ENCODE measurements at regions not wholly inside any gene's neighbourhood (a gene's known extent, or its start where the extent isn't known, plus 50 kb on each side); places are given as distances from the start of the nearest gene placed in this dataset.

DNA sequence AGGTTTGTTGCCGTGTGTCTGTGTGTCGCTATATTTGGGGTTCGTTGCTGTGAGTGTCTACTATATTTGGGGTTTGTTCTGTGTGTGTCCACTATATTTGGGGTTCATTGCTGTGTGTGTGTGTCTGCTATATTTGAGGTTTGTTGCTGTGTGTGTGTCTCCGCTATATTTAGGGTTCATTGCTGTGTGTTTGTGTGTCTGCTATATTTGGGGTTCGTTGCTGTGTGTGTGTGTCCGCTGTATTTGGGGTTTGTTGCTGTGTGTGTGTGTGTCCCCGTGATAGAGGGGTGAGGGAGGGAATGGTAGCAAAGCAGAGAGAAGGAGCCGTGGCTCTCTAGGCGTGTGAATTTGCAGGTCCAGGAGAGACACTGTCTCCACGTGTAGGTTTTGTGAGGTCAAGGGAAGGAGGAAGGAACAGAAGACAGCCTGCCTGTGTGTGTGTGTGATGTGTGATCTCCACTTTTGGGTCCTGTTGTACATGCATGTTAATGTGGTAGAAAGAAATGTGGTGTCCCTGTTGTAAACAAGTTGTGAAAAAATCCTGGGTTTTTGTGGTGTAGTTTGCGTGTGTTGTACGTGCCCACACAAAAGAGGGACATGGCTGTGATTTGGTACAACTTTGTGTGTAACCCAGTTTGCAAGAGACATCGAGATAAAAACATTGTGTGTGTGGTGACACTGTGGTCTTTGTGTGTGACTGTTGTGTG, 56.3 kb upstream of the ECE1 start:
- Histone ChIP-seq H2AFZ (ENCODE audit: low read depth, low read length, poor library complexity, severe bottlenecking) (no peak overlapping the region), H3K9me3 (ENCODE audit: control insufficient read depth in 1 of 2, insufficient read depth in 1 of 2, low read depth in 1 of 2, low read length in 2 of 2) (no peaks in the 10 kb centered on the region), H3K4me1 (ENCODE audit: control insufficient read depth in 1 of 2, insufficient read depth in 2 of 2, low read length in 2 of 2) (peaks cover 11 to 21% of the 10 kb centered on the region in 2 experiments; a peak in 3 of 4 replicates), H3K27me3 (ENCODE audit: insufficient read depth, low read length) (no peaks in the 10 kb centered on the region), H3K4me2 (ENCODE audit: low read length) (peak overlapping the region; percentile 97), H3K9ac (ENCODE audit: low read length) (peak overlapping the region; percentile 83), H3K4me3 (replicated peaks in 1 of 2; ENCODE audit: low read depth in 1 of 2, low read length in 2 of 2) (peak overlapping the region; percentile 81 to 91), H4K20me1 (ENCODE audit: insufficient read depth) (no peaks in the 10 kb centered on the region), H3K9me2 (ENCODE audit: insufficient read depth) (no peaks in the 10 kb centered on the region), H3K36me3 (ENCODE audit: control insufficient read depth in 1 of 2, insufficient read depth in 2 of 2, low read length in 2 of 2) (no peaks in the 10 kb centered on the region), H3K79me2 (ENCODE audit: insufficient read depth, low read length) (peaks cover 38% of the 10 kb centered on the region), H3K27ac (ENCODE audit: low read depth, low read length) (no peak overlapping the region)
- no peak for ATAC-seq
- no TSS peak for BruUV-seq (replicated peaks)
- TF ChIP-seq EZH2 (IDR thresholded peaks at IDR 0.05) = no peak
- TF ChIP-seq YY1 (IDR thresholded peaks at IDR 0.05; ENCODE audit: extremely low read depth, insufficient replicate concordance, low read depth, low read length) = no peak
- no peak for TF ChIP-seq FOSL1 (IDR thresholded peaks at IDR 0.05; ENCODE audit: low read depth)
- TF ChIP-seq SIN3A (IDR thresholded peaks at IDR 0.05; ENCODE audit: low read depth) = no peak
- TF ChIP-seq TCF7L2 (IDR thresholded peaks at IDR 0.05; ENCODE audit: borderline replicate concordance, extremely low read depth, insufficient read depth, insufficient read length) = no peak
- TF ChIP-seq EZH2phosphoT487 (IDR thresholded peaks at IDR 0.05; ENCODE audit: borderline replicate concordance) = no peak
- TF ChIP-seq, protein P1, sequence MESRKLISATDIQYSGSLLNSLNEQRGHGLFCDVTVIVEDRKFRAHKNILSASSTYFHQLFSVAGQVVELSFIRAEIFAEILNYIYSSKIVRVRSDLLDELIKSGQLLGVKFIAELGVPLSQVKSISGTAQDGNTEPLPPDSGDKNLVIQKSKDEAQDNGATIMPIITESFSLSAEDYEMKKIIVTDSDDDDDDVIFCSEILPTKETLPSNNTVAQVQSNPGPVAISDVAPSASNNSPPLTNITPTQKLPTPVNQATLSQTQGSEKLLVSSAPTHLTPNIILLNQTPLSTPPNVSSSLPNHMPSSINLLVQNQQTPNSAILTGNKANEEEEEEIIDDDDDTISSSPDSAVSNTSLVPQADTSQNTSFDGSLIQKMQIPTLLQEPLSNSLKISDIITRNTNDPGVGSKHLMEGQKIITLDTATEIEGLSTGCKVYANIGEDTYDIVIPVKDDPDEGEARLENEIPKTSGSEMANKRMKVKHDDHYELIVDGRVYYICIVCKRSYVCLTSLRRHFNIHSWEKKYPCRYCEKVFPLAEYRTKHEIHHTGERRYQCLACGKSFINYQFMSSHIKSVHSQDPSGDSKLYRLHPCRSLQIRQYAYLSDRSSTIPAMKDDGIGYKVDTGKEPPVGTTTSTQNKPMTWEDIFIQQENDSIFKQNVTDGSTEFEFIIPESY (IDR thresholded peaks at IDR 0.05; ENCODE audit: extremely low read depth, insufficient replicate concordance, low read length) = no peak
- CTCF ChIA-PET = interaction anchor here (1.5 kb wide), 1 partner anchor 104 kb away, joined by 3 read pairs; no protein-coding TSS in a partner anchor
- RAD21 ChIA-PET (ENCODE audit: low non-redundant PET in 1 of 2, low total read pairs in 2 of 2, uncharacterized antibody in 2 of 2, unreplicated experiment in 2 of 2) = no interaction called here
- DNase-seq (ENCODE audit: low read depth, low spot score) = no peak
- POLR2A ChIA-PET = interaction anchor here (1.4 to 1.6 kb wide), 2 partner anchors 13 to 21 kb away, joined by 5 to 7 read pairs; no protein-coding TSS in a partner anchor
- intact Hi-C loops (cut with micrococcal nuclease) = no loop called here
